IMR-90 (cell line): ENCODE measurements at regions not wholly inside any gene's neighbourhood (a gene's known extent, or its start where the extent isn't known, plus 50 kb on each side); places are given as distances from the start of the nearest gene placed in this dataset.

Experiments
- ATAC-seq: fragments of 200-7000 bp; cut with Tn5 transposase; 2 replicates; pipeline ENCODE4 v1.9.1; 2020; ENCODE audit warnings: low read depth, mild to moderate bottlenecking, moderate library complexity
- BruUV-seq: library from RNA; stranded (reverse); fragments of 400-500 nt; replicated peaks from 2 replicates; lab custom pipeline; 2021; lab: Mats Ljungman, UMichigan
- CTCF ChIA-PET: fragments of 300-600 bp; formaldehyde crosslinking; extraction: SDS; loops from one replicate; lab custom pipeline; 2021; ENCODE audit warnings: antibody characterized with exemption; lab: Yijun Ruan, JAX
- POLR2A ChIA-PET: fragments of 300-600 bp; sonication (Branson Sonifier 250); formaldehyde crosslinking; loops from one replicate; lab custom pipeline; 2022; ENCODE audit warnings: antibody characterized with exemption; ENCODE audit not compliant: unreplicated experiment; lab: Charles Lee
- DNase-seq: peaks from one replicate; pipeline ENCODE4 v3.0.0; 2013
- H2AFZ ChIP-seq: replicated peaks from 2 replicates; pipeline ENCODE3; 2013; ENCODE audit warnings: low read length, mild to moderate bottlenecking; ENCODE audit not compliant: poor library complexity
- H2AK5ac ChIP-seq: 2 replicates; pipeline ENCODE4 v1.6.1; 2013; ENCODE audit warnings: low read depth, low read length, inconsistent platforms
- H2AK9ac ChIP-seq: replicated peaks from 2 replicates; pipeline ENCODE3; 2013; ENCODE audit warnings: mild to moderate bottlenecking, low read depth, low read length, moderate library complexity; ENCODE audit not compliant: poor library complexity
- H2BK120ac ChIP-seq: 2 replicates; pipeline ENCODE4 v1.6.1; 2013; ENCODE audit warnings: low read depth, low read length, inconsistent platforms
- H2BK15ac ChIP-seq: 3 replicates; pipeline ENCODE4 v1.6.1; 2013; ENCODE audit warnings: low read depth, low read length, inconsistent platforms
- H2BK20ac ChIP-seq: 2 replicates; pipeline ENCODE4 v1.6.1; 2013; ENCODE audit warnings: low read depth, mild to moderate bottlenecking, inconsistent platforms, low read length, moderate library complexity
- H2BK5ac ChIP-seq: 2 replicates; pipeline ENCODE4 v1.6.1; 2013; ENCODE audit warnings: mild to moderate bottlenecking, low read depth, low read length, inconsistent platforms; ENCODE audit not compliant: poor library complexity, severe bottlenecking
- H3K14ac ChIP-seq: replicated peaks from 2 replicates; pipeline ENCODE4 v1.6.1; 2013; ENCODE audit warnings: low read depth, low read length, inconsistent platforms
- H3K18ac ChIP-seq: 2 replicates; pipeline ENCODE4 v1.6.1; 2013; ENCODE audit warnings: low read depth, low read length, control low read depth
- H3K23ac ChIP-seq: 2 replicates; pipeline ENCODE4 v1.6.1; 2013; ENCODE audit warnings: low read depth, low read length, inconsistent platforms
- H3K27ac ChIP-seq: 2 replicates; pipeline ENCODE4 v1.5.1; 2013; ENCODE audit warnings: mild to moderate bottlenecking, control low read depth, low read length; ENCODE audit not compliant: insufficient read depth
- H3K27me3 ChIP-seq: 2 replicates; pipeline ENCODE4 v1.6.1; 2013; ENCODE audit warnings: low read length; ENCODE audit not compliant: control insufficient read depth, insufficient read depth
- H3K36me3 ChIP-seq: 2 replicates; pipeline ENCODE4 v1.6.1; 2013; ENCODE audit warnings: low read length, mixed read lengths; ENCODE audit not compliant: control insufficient read depth, insufficient read depth
- H3K4ac ChIP-seq: 2 replicates; pipeline ENCODE4 v1.6.1; 2013; ENCODE audit warnings: low read depth, low read length, inconsistent platforms
- H3K4me1 ChIP-seq: 2 replicates; pipeline ENCODE4 v1.6.1; 2013; ENCODE audit warnings: low read length, mixed read lengths; ENCODE audit not compliant: control insufficient read depth, insufficient read depth
- H3K4me2 ChIP-seq: 2 replicates; pipeline ENCODE4 v1.6.1; 2013; ENCODE audit warnings: low read depth, mild to moderate bottlenecking, control low read depth, low read length, moderate library complexity
- H3K4me3 ChIP-seq: 2 replicates; pipeline ENCODE4 v1.5.1; 2013; ENCODE audit warnings: low read depth, mild to moderate bottlenecking, control low read depth, low read length, moderate library complexity; ENCODE audit not compliant: insufficient read depth
- H3K56ac ChIP-seq: 2 replicates; pipeline ENCODE4 v1.6.1; 2013; ENCODE audit warnings: low read length, inconsistent platforms; ENCODE audit not compliant: insufficient read depth; ENCODE audit errors: extremely low read depth
- H3K79me1 ChIP-seq, 2 experiments: 2 replicates each; pipeline ENCODE4 v1.6.1; 2013; ENCODE audit warnings: low read length in 2 of 2, inconsistent platforms in 1 of 2, low read depth in 1 of 2
- H3K9ac ChIP-seq: 2 replicates; pipeline ENCODE4 v1.6.1; 2013; ENCODE audit warnings: low read depth, low read length, control low read depth
- H3K9me1 ChIP-seq: 2 replicates; pipeline ENCODE4 v1.6.1; 2013; ENCODE audit warnings: low read length, inconsistent platforms; ENCODE audit not compliant: insufficient read depth
- H3K9me3 ChIP-seq: 2 replicates; pipeline ENCODE4 v1.6.1; 2013; ENCODE audit warnings: low read length; ENCODE audit not compliant: control insufficient read depth, insufficient read depth
- H4K20me1 ChIP-seq: 2 replicates; pipeline ENCODE4 v1.6.1; 2013; ENCODE audit warnings: low read length, inconsistent platforms; ENCODE audit not compliant: insufficient read depth
- H4K5ac ChIP-seq: 2 replicates; pipeline ENCODE4 v1.6.1; 2013; ENCODE audit warnings: mild to moderate bottlenecking, low read depth, low read length, control low read depth
- H4K8ac ChIP-seq, 2 experiments: 2 replicates each; pipeline ENCODE4 v1.6.1; 2013; ENCODE audit warnings: low read depth in 2 of 2, low read length in 2 of 2, control low read depth in 1 of 2, inconsistent platforms in 1 of 2
- H4K91ac ChIP-seq: 2 replicates; pipeline ENCODE4 v1.6.1; 2013; ENCODE audit warnings: low read depth, low read length, inconsistent platforms; ENCODE audit not compliant: insufficient read depth
- BHLHE40 ChIP-seq: fragments of 150-350 bp; IDR thresholded peaks from 2 replicates; pipeline ENCODE4 v1.6.1; 2016; ENCODE audit warnings: mild to moderate bottlenecking, low read depth, low read length
- CEBPB ChIP-seq: IDR thresholded peaks from 2 replicates; pipeline ENCODE4 v1.6.1; 2012; ENCODE audit warnings: low read depth, low read length, improper control_type of control experiment
- FOS ChIP-seq: fragments of 150-350 bp; IDR thresholded peaks from 2 replicates; pipeline ENCODE4 v1.6.1; 2016; ENCODE audit warnings: low read depth, low read length
- MAFK ChIP-seq: IDR thresholded peaks from 2 replicates; pipeline ENCODE4 v1.6.1; 2012; ENCODE audit warnings: low read depth, low read length, improper control_type of control experiment
- NFE2L2 ChIP-seq: fragments of 150-350 bp; IDR thresholded peaks from 2 replicates; pipeline ENCODE4 v1.6.1; 2016; ENCODE audit warnings: low read depth, mild to moderate bottlenecking, low read length
- POLR2A ChIP-seq: IDR thresholded peaks from 2 replicates; pipeline ENCODE4 v1.6.1; 2012; ENCODE audit warnings: mild to moderate bottlenecking, low read depth, low read length
- RAD21 ChIP-seq: IDR thresholded peaks from 2 replicates; pipeline ENCODE4 v1.6.1; 2012; ENCODE audit warnings: low read length, improper control_type of control experiment
- RCOR1 ChIP-seq: IDR thresholded peaks from 2 replicates; pipeline ENCODE4 v1.6.1; 2012; ENCODE audit warnings: mild to moderate bottlenecking, low read length, improper control_type of control experiment; ENCODE audit not compliant: insufficient replicate concordance
- RFX5 ChIP-seq: IDR thresholded peaks from 2 replicates; pipeline ENCODE4 v1.8.0; 2012; ENCODE audit warnings: low read depth, mild to moderate bottlenecking, low read length, moderate library complexity
- WGBS, 2 experiments: methylation state at CpG; one replicate each; pipeline versions ENCODE4 v1.1.5 to v1.1.7; 2013; ENCODE audit warnings: missing lambda C conversion rate in 2 of 2; ENCODE audit not compliant: insufficient read length in 1 of 2; ENCODE audit errors: extremely low coverage in 2 of 2; 5-methylcytosine and 5-hydroxymethylcytosine counted together
- dilution Hi-C: fragments of 300-500 bp; cut with HindIII; formaldehyde crosslinking; loops from one replicate; pipeline ENCODE4 v1.14.3; 2018; ENCODE audit warnings: low sequenced_read_pairs; ENCODE audit not compliant: unreplicated experiment
- in situ Hi-C: fragments of 300-500 bp; cut with MboI; formaldehyde crosslinking; loops from 3 replicates; pipeline ENCODE4 v1.14.3; 2019; ENCODE audit warnings: low sequenced_read_pairs, inconsistent platforms, mixed read lengths
- intact Hi-C: fragments of 100-400 bp; cut with micrococcal nuclease; formaldehyde crosslinking; loops from 2 replicates; pipeline ENCODE4 v1.10.0; 2022
- TF ChIP-seq, protein P1 (sequence below): conservative IDR thresholded peaks from 2 replicates; pipeline ENCODE4 v1.5.1; 2012; ENCODE audit warnings: mild to moderate bottlenecking, low read depth, low read length, improper control_type of control experiment
- TF ChIP-seq, protein P2 (sequence below): fragments of 150-350 bp; IDR thresholded peaks from 2 replicates; pipeline ENCODE4 v1.6.1; 2017; ENCODE audit warnings: mild to moderate bottlenecking, antibody characterized with exemption, low read length, low read depth
- TF ChIP-seq, protein P3 (sequence below): fragments of 150-350 bp; IDR thresholded peaks from 2 replicates; pipeline ENCODE4 v1.6.1; 2016; ENCODE audit warnings: low read depth, mild to moderate bottlenecking, low read length, moderate library complexity, borderline replicate concordance

DNA sequence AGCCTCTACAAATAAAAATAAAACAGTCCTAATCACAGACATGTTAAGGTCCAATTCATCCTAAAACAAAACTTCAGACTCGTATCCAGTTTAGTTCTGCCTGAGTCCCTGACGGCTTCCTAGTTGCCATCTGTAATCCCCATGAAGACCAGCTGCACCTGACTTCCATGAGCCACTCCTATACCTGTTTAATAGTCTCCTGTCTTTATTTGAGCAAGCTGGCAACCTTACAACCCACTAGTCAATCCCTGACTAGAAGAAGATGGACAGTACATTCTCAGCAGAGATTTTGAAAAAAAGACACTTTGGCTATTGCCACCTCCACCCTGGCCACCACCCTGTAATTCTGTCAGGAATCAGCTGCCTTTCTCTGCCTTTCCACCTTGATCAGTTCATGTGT, 197.7 kb downstream of the HIBADH start:
- intact Hi-C loops, result no loop called here

More for the DNA sequence above, 197.7 kb downstream of the HIBADH start:
- Histone ChIP-seq H3K27ac (no peak overlapping the region), H3K4ac (no peak overlapping the region), H3K4me1 (0 out of 2 replicates have a peak, but pooled peaks cover 2% of the 10 kb centered on the region), H2AK5ac (no peak overlapping the region), H4K5ac (no peak overlapping the region), H3K4me3 (no peak overlapping the region), H3K36me3 (no peaks in the 10 kb centered on the region), H2BK5ac (no peak overlapping the region), H2AFZ (no peak overlapping the region), H3K56ac (no peak overlapping the region), H2BK20ac (no peak overlapping the region), H4K91ac (no peak overlapping the region), H3K9ac (no peak overlapping the region), H4K20me1 (no peaks in the 10 kb centered on the region), H4K8ac (no peak overlapping the region), H2AK9ac (no peak overlapping the region), H3K9me3 (no peaks in the 10 kb centered on the region), H3K4me2 (no peak overlapping the region), H3K18ac (no peak overlapping the region), H3K23ac (no peak overlapping the region), H3K9me1 (no peaks in the 10 kb centered on the region), H2BK15ac (no peak overlapping the region), H3K79me1 (no peaks in the 10 kb centered on the region), H2BK120ac (no peak overlapping the region), H3K27me3 (peaks cover 16% of the 10 kb centered on the region), H3K14ac (no peak overlapping the region)
- DNase-seq (no peak), ATAC-seq (no peak)
- WGBS, 2 experiments, result no CpG with 5 or more reads among the region's 2 CpGs
- TF ChIP-seq CEBPB (no peak), RFX5 (no peak), RCOR1 (no peak), POLR2A (no peak), NFE2L2 (no peak), MAFK (no peak), RAD21 (no peak), FOS (no peak), BHLHE40 (no peak)
- TF ChIP-seq, protein P1, sequence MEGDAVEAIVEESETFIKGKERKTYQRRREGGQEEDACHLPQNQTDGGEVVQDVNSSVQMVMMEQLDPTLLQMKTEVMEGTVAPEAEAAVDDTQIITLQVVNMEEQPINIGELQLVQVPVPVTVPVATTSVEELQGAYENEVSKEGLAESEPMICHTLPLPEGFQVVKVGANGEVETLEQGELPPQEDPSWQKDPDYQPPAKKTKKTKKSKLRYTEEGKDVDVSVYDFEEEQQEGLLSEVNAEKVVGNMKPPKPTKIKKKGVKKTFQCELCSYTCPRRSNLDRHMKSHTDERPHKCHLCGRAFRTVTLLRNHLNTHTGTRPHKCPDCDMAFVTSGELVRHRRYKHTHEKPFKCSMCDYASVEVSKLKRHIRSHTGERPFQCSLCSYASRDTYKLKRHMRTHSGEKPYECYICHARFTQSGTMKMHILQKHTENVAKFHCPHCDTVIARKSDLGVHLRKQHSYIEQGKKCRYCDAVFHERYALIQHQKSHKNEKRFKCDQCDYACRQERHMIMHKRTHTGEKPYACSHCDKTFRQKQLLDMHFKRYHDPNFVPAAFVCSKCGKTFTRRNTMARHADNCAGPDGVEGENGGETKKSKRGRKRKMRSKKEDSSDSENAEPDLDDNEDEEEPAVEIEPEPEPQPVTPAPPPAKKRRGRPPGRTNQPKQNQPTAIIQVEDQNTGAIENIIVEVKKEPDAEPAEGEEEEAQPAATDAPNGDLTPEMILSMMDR, result no peak
- TF ChIP-seq, protein P2, sequence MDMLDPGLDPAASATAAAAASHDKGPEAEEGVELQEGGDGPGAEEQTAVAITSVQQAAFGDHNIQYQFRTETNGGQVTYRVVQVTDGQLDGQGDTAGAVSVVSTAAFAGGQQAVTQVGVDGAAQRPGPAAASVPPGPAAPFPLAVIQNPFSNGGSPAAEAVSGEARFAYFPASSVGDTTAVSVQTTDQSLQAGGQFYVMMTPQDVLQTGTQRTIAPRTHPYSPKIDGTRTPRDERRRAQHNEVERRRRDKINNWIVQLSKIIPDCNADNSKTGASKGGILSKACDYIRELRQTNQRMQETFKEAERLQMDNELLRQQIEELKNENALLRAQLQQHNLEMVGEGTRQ, result no peak
- TF ChIP-seq, protein P3, sequence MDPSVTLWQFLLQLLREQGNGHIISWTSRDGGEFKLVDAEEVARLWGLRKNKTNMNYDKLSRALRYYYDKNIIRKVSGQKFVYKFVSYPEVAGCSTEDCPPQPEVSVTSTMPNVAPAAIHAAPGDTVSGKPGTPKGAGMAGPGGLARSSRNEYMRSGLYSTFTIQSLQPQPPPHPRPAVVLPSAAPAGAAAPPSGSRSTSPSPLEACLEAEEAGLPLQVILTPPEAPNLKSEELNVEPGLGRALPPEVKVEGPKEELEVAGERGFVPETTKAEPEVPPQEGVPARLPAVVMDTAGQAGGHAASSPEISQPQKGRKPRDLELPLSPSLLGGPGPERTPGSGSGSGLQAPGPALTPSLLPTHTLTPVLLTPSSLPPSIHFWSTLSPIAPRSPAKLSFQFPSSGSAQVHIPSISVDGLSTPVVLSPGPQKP, result no peak
- no TSS peak for BruUV-seq
- dilution Hi-C loops (no loop called here), in situ Hi-C loops (no loop called here)
- CTCF ChIA-PET, result no interaction called here
- POLR2A ChIA-PET, result no interaction called here
